Heart right ventricle (tissue), 16 donors: ENCODE measurements at regions not wholly inside any gene's neighbourhood (a gene's known extent, or its start where the extent isn't known, plus 50 kb on each side); places are given as distances from the start of the nearest gene placed in this dataset.

ENCODE experiments used
- ATAC-seq, 8 donors: fragments of 200-7000 bp; cut with Tn5 transposase; one replicate each; pipeline ENCODE4 v1.9.1; 2020; ENCODE audit warnings: mild to moderate bottlenecking in 8 of 8, moderate library complexity in 8 of 8, moderate number of reproducible peaks in 1 of 8
- DNase-seq, 2 donors: peaks; one replicate each; pipeline ENCODE4 v3.0.0-alpha.2; 2020
- H3K27ac ChIP-seq, 10 donors: fragments of 200-600 bp; sonication (generic) in 2 of 10; one replicate each; pipeline versions ENCODE4 v1.5.0 to v1.8.0; 2020 to 2022; ENCODE audit warnings: mild to moderate bottlenecking in 3 of 10
- H3K27me3 ChIP-seq, 7 donors: fragments of 200-600 bp; one replicate each; pipeline ENCODE4 v1.8.0; 2021 to 2022; ENCODE audit warnings: mild to moderate bottlenecking in 2 of 7
- H3K36me3 ChIP-seq, 9 donors: fragments of 200-600 bp; sonication (generic) in 1 of 9; one replicate each; pipeline versions ENCODE4 v1.5.0 to v1.8.0; 2020 to 2022; ENCODE audit warnings: mild to moderate bottlenecking in 2 of 9
- H3K4me1 ChIP-seq, 9 donors: fragments of 200-600 bp; sonication (generic) in 1 of 9; one replicate each; pipeline versions ENCODE4 v1.5.0 to v1.8.0; 2020 to 2022; ENCODE audit warnings: mild to moderate bottlenecking in 4 of 9
- H3K4me3 ChIP-seq, 10 donors: fragments of 200-600 bp; sonication (generic) in 2 of 10; one replicate each; pipeline versions ENCODE4 v1.5.0 to v1.8.0; 2020 to 2022; ENCODE audit warnings: mild to moderate bottlenecking in 7 of 10, moderate library complexity in 2 of 10
- H3K9me3 ChIP-seq, 11 donors: fragments of 200-600 bp in 10 of 11; sonication (generic) in 2 of 11; one replicate each; pipeline versions ENCODE4 v1.5.0 to v1.8.0; 2013 to 2022; ENCODE audit warnings: mild to moderate bottlenecking in 2 of 11, control low read depth in 1 of 11, moderate library complexity in 1 of 11
- CTCF ChIP-seq, 9 donors: fragments of 200-600 bp; sonication (generic) in 2 of 9; IDR thresholded peaks; one replicate each; pipeline versions ENCODE4 v1.5.0 to v1.8.0; 2021 to 2022; ENCODE audit warnings: antibody characterized with exemption in 9 of 9, mild to moderate bottlenecking in 5 of 9, moderate library complexity in 1 of 9
- WGBS, 2 donors: extraction: QIAGEN DNeasy Blood & Tissue Kit; methylation state at CpG; one replicate each; pipeline ENCODE4 v1.1.7; 2013; ENCODE audit warnings: inconsistent platforms in 1 of 2; 5-methylcytosine and 5-hydroxymethylcytosine counted together
- intact Hi-C, 10 donors: fragments of 100-400 bp; cut with DNase I; formaldehyde crosslinking; loops; one replicate each; pipeline versions ENCODE4 v1.11.1 to v1.14.2; 2022
- donor health status: Arrhythmogenic right ventricular cardiomyopathy.
- donor health status: ischemic (EF 13 %, LVEDD 7.1; RV severe dilation, severe dysfunction).
- donor health status: healthy with polysubstance abuse.
- donor health status: DM: no; HTN: yes; CAD: no.
- donor health status: DM: no; HTN: no; CAD: no.
- donor health status: ischemic (EF 25% LVEDD 6.9; RV normal size, moderate dysfunction).
- donor health status: ischemic (EF 25% LVEDD 5.7; RV mildly dilated, moderate dysfunction).
- donor health status: healthy.
- donor health status: DM: yes; HTN: yes; CAD: no.
- donor health status: Ischemic cardiomyopathy.
- donor health status: ischemic (EF 35%, LVEDD 5.7; RV mildly dilated, moderate dysfunction).
- donor health status: nonischemic (EF 11% LVEDD 7.7; RV severe dilation, severe dysfunction).
- donor health status: DM: yes; HTN: yes; CAD: no.
- donor health status: PGD.
- donor health status: ischemic (EF 29% LVEDD 5.4; RV normal size, mild dysfunction).
- donor health status: nonischemic (EF 23%, LVEDD 6.1; RV moderate dilation, normal function).

GRCh38 chr6:118761645-118762044, 110.3 kb upstream of the CEP85L start:
- DNase-seq (no peak), ATAC-seq (no peak)
- 83 to 86% methylated on average over 1 of the region's 1 CpG for WGBS, 2 donors
- Histone ChIP-seq H3K27me3 (no peaks in the 10 kb centered on the region), H3K27ac (peak overlapping the region in 1 of 10 donors; percentile 36), H3K9me3 (no peaks in the 10 kb centered on the region), H3K4me3 (no peak overlapping the region), H3K4me1 (peaks cover 0 to 38% (median 0%) of the 10 kb centered on the region in 9 donors), H3K36me3 (no peaks in the 10 kb centered on the region)
- intact Hi-C loops = no loop called here
- no peak for TF ChIP-seq CTCF (IDR thresholded peaks at IDR 0.05)

- TF ChIP-seq CTCF (IDR thresholded peaks at IDR 0.05) = no peak
- ATAC-seq = no peak
- Histone ChIP-seq H3K9me3 (no peaks in the 10 kb centered on the region), H3K27me3 (no peaks in the 10 kb centered on the region), H3K4me3 (no peak overlapping the region), H3K27ac (peak overlapping the region in 1 of 10 donors; percentile 74), H3K4me1 (peaks cover 0 to 22% (median 0%) of the 10 kb centered on the region in 9 donors), H3K36me3 (no peaks in the 10 kb centered on the region)
- intact Hi-C loops = no loop called here
- DNase-seq = no peak
Observed at GRCh38 chr6:118758946-118759345, 107.6 kb upstream of the CEP85L start.

DNA sequence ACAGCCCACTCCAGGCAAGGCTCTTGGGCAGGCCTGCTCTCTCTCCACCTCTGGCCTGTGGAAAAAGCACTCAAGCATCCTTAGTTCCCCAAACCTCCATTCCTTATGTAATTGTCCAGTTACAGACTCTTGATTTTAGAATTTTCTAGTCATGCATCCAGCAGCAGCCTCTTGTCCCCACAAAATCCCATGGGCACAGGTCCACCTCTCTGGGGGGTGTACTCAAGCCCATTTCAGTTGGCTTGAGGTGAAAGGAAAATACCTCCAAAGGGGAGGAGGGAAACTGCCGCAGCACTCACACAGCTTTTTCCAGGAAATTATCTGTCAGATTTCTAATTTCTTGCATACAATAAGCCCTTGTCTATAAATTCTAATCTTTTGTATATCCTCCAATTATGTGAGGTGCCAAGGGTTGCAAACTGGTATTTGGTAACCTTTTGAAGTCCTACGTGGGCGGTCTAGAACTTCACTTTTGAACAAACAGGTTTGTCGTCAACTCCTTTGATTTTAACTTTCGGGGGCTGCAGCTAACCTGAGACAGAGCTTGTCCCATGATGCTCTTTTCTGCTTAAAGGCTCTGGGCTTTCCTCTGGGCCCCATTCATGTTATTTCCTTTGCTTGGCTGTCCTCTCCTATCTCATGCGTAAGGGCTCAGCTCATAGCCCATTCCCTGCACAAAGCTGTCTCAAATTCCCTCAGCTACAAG, 104.7 kb upstream of the CEP85L start:
- H3K4me3 ChIP-seq = no peak overlapping the region
- 85 to 87% methylated on average over 6 of the region's 6 CpGs for WGBS, 2 donors
- no peaks in the 10 kb centered on the region for H3K9me3 ChIP-seq
- DNase-seq = no peak
- ATAC-seq = no peak
- intact Hi-C loops = no loop called here
- no peaks in the 10 kb centered on the region for H3K36me3 ChIP-seq
- no peak overlapping the region for H3K27ac ChIP-seq
- peaks cover 0 to 20% (median 0%) of the 10 kb centered on the region in 9 donors for H3K4me1 ChIP-seq
- TF ChIP-seq CTCF (IDR thresholded peaks at IDR 0.05) = no peak
- no peaks in the 10 kb centered on the region for H3K27me3 ChIP-seq

GRCh38 chr6:118752803-118753202, 101.4 kb upstream of the CEP85L start:
- ATAC-seq (no peak), DNase-seq (no peak)
- Histone ChIP-seq H3K4me3 (no peak overlapping the region), H3K36me3 (no peaks in the 10 kb centered on the region), H3K27ac (no peak overlapping the region), H3K27me3 (no peaks in the 10 kb centered on the region), H3K4me1 (peaks cover 0 to 23% (median 8%) of the 10 kb centered on the region in 9 donors), H3K9me3 (no peaks in the 10 kb centered on the region)
- TF ChIP-seq CTCF (IDR thresholded peaks at IDR 0.05) = no peak
- intact Hi-C loops = no loop called here
- WGBS, 2 donors = 78 to 88% methylated on average over 3 of the region's 3 CpGs
